WERI-Rb-1 (cell line): ENCODE measurements at regions not wholly inside any gene's neighbourhood (a gene's known extent, or its start where the extent isn't known, plus 50 kb on each side); places are given as distances from the start of the nearest gene placed in this dataset.

Source experiments
- DNase-seq: peaks from one replicate; pipeline ENCODE4 v3.0.0-alpha.2; 2020
- H3K27ac ChIP-seq: fragments of 250-450 bp; sonication (Bioruptor Pico); 2 replicates; pipeline ENCODE4 v1.5.1; 2020; ENCODE audit warnings: mild to moderate bottlenecking, moderate library complexity
- H3K27me3 ChIP-seq: fragments of 250-450 bp; sonication (Bioruptor Pico); 2 replicates; pipeline ENCODE4 v1.5.1; 2021; ENCODE audit warnings: mild to moderate bottlenecking, low read depth, moderate library complexity; ENCODE audit not compliant: insufficient read depth, severe bottlenecking
- H3K36me3 ChIP-seq: fragments of 250-450 bp; sonication (Bioruptor Pico); 2 replicates; pipeline ENCODE4 v1.5.1; 2020; ENCODE audit warnings: mild to moderate bottlenecking, moderate library complexity
- H3K4me3 ChIP-seq: 2 replicates; pipeline ENCODE4 v1.5.1; 2011; ENCODE audit warnings: low read depth, mild to moderate bottlenecking, control low read depth, low read length
- H3K9me3 ChIP-seq: fragments of 250-450 bp; sonication (Bioruptor Pico); 2 replicates; pipeline ENCODE4 v1.5.1; 2021; ENCODE audit warnings: mild to moderate bottlenecking, moderate library complexity; ENCODE audit not compliant: severe bottlenecking
- TF ChIP-seq, protein P1 (sequence below): IDR thresholded peaks from 2 replicates; pipeline ENCODE4 v1.5.1; 2011; ENCODE audit warnings: low read depth, mild to moderate bottlenecking, control low read depth, inconsistent platforms, low read length

DNA sequence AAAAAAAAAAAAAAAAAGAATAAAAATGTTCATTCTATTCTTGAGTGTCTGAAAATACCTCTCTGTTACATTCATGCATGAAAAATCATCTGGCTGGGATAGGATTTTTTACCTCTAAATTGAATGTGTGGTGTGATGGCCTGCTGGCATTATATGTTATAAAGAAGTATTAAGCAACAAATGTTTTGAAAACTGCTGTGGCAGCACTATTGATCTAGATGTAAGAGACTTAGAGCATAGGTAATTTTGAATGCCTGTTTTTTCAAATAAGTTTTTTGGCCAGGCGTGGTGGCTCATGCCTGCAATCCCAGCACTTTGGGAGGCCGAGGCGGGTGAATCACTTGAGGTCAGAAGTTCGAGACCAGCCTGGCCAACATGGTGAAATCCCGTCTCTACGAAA, 147.0 kb upstream of the LINC00305 start:
- DNase-seq = no peak
- Histone ChIP-seq H3K4me3 (no peak overlapping the region), H3K36me3 (no peaks in the 10 kb centered on the region), H3K9me3 (no peaks in the 10 kb centered on the region), H3K27me3 (no peaks in the 10 kb centered on the region), H3K27ac (no peak overlapping the region)
- TF ChIP-seq, protein P1, sequence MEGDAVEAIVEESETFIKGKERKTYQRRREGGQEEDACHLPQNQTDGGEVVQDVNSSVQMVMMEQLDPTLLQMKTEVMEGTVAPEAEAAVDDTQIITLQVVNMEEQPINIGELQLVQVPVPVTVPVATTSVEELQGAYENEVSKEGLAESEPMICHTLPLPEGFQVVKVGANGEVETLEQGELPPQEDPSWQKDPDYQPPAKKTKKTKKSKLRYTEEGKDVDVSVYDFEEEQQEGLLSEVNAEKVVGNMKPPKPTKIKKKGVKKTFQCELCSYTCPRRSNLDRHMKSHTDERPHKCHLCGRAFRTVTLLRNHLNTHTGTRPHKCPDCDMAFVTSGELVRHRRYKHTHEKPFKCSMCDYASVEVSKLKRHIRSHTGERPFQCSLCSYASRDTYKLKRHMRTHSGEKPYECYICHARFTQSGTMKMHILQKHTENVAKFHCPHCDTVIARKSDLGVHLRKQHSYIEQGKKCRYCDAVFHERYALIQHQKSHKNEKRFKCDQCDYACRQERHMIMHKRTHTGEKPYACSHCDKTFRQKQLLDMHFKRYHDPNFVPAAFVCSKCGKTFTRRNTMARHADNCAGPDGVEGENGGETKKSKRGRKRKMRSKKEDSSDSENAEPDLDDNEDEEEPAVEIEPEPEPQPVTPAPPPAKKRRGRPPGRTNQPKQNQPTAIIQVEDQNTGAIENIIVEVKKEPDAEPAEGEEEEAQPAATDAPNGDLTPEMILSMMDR = no peak

DNA sequence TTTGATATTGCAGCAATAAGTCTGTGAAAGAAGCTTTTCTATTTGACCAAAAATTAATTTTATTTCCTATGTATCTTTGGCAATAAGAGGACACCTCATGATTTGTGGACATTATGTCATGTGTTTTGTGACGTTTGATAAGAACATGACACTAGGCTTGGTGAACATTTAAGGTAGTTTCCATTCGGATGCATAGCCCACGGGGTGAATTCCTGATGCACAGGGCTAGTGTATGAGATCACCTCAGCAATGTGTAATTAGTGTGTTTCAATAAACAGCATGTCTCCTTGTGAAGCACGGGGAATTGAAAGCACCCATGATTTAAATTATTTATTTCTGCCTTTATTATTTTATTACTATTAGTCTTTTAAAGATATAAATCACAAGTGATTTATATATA, 146.1 kb upstream of the LINC00305 start:
- Histone ChIP-seq H3K36me3 (no peaks in the 10 kb centered on the region), H3K9me3 (no peaks in the 10 kb centered on the region), H3K27me3 (no peaks in the 10 kb centered on the region), H3K4me3 (no peak overlapping the region), H3K27ac (no peak overlapping the region)
- DNase-seq = no peak
- TF ChIP-seq, protein P1 = no peak

DNA sequence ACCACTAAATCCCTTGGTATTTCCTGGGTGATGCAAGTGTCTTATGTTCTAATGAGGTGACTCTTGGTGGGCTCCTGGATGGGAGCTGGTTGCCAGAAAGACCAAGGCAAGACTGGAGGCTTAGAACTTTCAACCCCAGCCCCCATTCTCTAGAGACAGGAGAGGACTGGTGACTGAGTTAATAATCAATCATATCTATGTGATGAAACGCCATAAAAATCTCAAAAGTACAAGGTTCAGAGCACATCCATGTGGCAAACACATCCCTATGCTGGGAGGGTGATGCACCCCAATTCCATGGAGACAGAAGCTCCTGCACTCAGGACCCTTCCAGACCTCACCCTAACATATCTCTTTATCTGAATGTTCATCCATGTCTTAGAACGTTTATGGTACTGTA, 139.5 kb upstream of the LINC00305 start:
- DNase-seq = no peak
- Histone ChIP-seq H3K27me3 (no peaks in the 10 kb centered on the region), H3K9me3 (no peaks in the 10 kb centered on the region), H3K36me3 (no peaks in the 10 kb centered on the region), H3K4me3 (no peak overlapping the region), H3K27ac (no peak overlapping the region)
- TF ChIP-seq, protein P1 = no peak

DNA sequence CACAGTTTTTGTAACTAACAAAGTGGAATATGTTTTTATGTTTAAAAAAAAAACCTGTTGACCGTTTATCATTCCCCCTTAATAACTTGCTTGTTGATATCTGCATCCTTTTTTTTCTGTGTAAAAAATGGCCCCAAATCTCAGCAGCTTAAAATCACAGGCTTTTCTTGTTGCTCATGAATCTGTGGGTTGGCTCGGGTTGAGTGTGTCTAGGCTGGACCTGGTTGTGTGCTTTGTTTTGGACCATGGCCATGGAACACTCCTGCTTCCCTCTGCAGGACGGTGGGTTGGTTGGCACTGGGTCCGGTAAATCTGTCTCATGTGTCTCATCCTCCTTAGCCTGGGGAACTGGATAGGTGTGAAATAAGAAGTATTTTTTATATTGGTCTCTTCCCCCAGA, 139.0 kb upstream of the LINC00305 start:
- TF ChIP-seq, protein P1 = no peak
- H3K27me3 ChIP-seq = no peaks in the 10 kb centered on the region
- no peak for DNase-seq
- no peaks in the 10 kb centered on the region for H3K36me3 ChIP-seq
- H3K4me3 ChIP-seq = no peak overlapping the region
- no peak overlapping the region for H3K27ac ChIP-seq
- H3K9me3 ChIP-seq = no peaks in the 10 kb centered on the region

DNA sequence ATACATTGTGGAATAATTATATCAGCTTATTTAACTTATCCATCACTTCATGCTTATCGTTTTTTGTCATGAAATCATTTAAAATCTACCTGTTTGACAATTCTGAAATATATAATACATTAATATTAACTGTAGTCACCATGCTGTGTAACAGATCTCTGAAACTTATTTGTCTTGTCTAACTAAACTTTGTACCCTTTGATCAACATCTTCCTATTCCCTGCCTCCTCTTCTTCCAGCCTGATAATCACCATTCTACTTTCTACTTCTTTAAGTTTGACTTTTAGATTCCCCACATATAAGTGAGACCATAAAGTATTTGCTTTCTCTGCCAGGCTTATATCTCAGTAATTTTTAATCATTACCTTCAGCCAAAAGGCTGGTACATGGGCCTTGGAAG, 134.2 kb upstream of the LINC00305 start:
- Histone ChIP-seq H3K27ac (no peak overlapping the region), H3K9me3 (no peaks in the 10 kb centered on the region), H3K36me3 (no peaks in the 10 kb centered on the region), H3K27me3 (no peaks in the 10 kb centered on the region), H3K4me3 (no peak overlapping the region)
- TF ChIP-seq, protein P1 = no peak
- DNase-seq = no peak

DNA sequence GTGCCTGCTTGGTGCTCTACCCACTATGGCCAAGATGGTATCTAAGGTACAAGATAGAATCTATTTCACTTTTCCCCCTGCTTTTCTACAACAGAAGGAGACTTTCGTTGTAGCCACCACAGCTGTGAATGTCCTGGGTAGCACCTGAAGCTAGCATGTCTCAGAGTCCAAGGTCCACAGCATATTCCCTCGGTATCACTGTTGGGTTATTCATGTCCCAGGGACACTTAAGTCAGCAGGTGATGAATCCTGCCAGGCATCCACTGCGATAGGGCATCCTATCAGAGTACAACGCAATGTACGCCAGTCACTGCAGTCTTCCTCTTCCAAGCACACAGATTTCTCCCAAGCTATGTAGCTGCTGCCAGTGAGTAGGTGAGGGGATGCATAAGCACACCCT, 129.1 kb upstream of the LINC00305 start:
- TF ChIP-seq, protein P1 = no peak
- Histone ChIP-seq H3K4me3 (no peak overlapping the region), H3K27me3 (no peaks in the 10 kb centered on the region), H3K9me3 (no peaks in the 10 kb centered on the region), H3K27ac (no peak overlapping the region), H3K36me3 (no peaks in the 10 kb centered on the region)
- no peak for DNase-seq
